ENCODE measurements at regions not wholly inside any gene's neighbourhood (a gene's known extent, or its start where the extent isn't known, plus 50 kb on each side); places are given as distances from the start of the nearest gene placed in this dataset.
"Not testable (repeated sequence)": the region's sequence is repeated elsewhere in the genome, so short reads cannot be mapped to it uniquely, and the experiment has no call there.

DNA sequence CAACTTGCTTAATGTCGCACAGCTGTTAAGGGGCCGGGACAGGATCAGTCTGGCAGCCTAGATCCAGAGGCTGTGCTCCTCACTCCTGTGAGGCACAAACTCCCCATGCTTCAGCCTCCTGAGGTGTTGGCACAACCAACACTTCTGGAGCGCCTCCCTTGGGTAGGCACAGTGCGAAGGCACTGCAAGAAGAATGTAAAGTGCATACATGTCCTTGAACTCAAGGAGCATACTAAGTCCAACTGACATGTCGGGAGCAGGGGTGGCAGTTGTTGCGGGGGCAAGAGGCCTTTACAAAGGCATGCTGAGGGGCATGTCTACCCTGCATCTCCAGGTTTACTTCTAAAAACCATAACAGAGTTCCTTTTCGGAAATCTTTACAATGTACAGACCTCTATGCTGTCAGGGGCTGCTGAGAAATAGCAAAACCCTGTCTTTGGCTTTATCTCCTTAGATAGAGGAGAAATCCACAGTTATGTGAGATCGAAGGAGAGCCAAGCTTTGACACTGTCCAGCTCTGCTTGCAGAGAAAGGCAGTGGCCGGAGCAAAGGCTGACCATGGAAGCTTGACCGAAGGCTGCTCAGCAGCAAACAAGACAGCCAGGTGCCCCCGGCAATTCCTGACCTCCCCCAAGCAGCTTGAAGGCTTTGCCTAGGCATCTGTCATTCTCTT is 93.9 kb downstream of the CDC7 start:
- no peak for ATAC-seq
- DNase-seq: no peak
- Mint-ChIP-seq H3K36me3 (no peaks in the 10 kb centered on the region), H3K4me1 (peaks cover 33% of the 10 kb centered on the region), H3K9me3 (ENCODE audit: low read depth) (no peaks in the 10 kb centered on the region), H3K4me3 (no peak overlapping the region), H3K27me3 (peaks cover 6% of the 10 kb centered on the region), H3K27ac (no peak overlapping the region)
- CTCF ChIA-PET: interaction anchor here (0.7 to 1.5 kb wide), 3 partner anchors 11 to 289 kb away, joined by 3 read pairs; partner anchors contain the start of gene CDC7

DNA sequence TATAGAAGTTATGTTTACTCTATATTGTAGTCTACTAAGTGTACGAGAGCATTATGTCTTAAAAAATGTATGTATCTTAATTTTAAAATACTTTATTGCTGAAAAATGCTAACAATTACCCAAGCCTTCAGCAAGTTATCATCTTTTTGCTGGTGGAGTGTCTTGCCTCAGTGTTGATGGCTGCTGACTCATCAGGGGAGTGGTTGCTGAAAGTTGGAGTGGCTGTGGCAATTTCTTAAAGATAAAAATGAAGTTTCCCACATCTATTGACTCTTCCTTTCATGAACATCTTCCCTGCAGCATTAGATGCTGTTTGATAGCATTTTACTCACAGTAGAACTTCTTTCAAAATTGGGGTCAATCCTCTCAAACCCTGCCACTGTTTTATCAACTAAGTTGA is 95.8 kb downstream of the CDC7 start:
- no peaks in the 10 kb centered on the region for H3K27me3 Mint-ChIP-seq
- no peak for DNase-seq
- CTCF ChIA-PET: no interaction called here
- no peak for ATAC-seq
- H3K9me3 Mint-ChIP-seq (ENCODE audit: low read depth): no peaks in the 10 kb centered on the region
- H3K4me1 Mint-ChIP-seq: peaks cover 26% of the 10 kb centered on the region
- H3K27ac Mint-ChIP-seq: no peak overlapping the region
- H3K4me3 Mint-ChIP-seq: no peak overlapping the region
- H3K36me3 Mint-ChIP-seq: no peaks in the 10 kb centered on the region

DNA sequence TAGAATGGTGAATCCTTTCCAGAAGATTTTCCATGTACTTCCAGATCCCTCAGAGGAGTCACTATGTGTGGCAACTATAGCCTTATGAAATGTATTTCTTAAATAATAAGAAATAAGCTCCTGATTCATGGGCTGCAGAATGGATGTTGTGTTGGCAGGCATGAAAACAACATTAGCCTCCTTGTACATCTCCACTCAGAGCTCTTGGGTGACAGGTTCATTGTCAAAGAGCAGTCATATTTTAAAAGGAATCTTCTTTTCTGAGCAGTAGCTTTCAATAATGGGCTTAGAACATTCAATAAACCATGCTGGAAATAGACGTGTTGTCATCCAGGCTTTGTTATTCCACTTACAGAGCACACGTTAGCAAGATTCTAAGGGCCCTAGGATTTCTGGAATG is 96.6 kb downstream of the CDC7 start:
- H3K36me3 Mint-ChIP-seq: no peaks in the 10 kb centered on the region

DNA sequence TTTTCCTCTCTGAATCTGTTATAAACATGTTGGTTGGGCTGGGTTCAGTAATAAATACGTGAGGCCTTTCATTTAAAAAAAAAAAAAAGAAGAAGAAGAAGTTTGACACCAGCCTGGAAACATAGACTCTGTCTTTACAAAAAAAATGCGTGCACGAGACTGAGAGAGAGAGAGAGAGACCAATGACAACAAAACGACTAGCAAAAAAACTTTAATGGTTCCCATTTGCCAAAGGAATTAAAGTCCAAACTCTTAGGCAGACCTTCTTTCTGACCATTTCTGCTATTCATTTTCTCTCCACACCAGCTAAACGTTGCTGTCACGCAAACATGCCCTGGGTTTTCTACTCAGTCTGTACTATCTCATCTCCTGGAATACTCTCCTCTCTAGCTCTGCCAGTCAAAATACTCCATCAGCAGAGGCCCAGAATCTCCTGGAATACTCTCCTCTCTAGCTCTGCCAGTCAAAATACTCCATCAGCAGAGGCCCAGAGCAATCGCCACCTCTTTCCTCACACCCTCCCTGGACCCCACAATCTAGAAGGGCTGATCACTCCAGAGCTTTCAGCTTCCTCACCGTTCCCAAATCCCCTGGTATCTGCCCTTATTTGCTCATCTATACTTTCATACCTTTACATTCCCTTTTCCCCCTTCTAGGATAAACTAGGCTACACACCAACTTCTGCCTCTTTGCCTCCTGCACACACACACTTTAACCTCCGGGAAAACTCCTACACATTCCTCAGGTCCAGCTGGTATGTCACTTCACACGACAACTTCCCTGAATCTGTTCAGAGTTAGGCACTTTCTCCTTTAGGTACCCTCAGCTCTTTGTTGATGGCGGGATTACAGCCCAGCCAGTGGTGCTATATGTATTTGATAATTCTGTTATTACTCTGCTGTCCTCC is 100.0 kb downstream of the CDC7 start:
- Mint-ChIP-seq H3K4me3 (no peak overlapping the region), H3K27me3 (no peaks in the 10 kb centered on the region), H3K27ac (no peak overlapping the region), H3K36me3 (no peaks in the 10 kb centered on the region), H3K4me1 (peaks cover 15% of the 10 kb centered on the region), H3K9me3 (ENCODE audit: low read depth) (no peaks in the 10 kb centered on the region)
- CTCF ChIA-PET: no interaction called here
- ATAC-seq (no peak), DNase-seq (no peak)

More for the DNA sequence above, 96.6 kb downstream of the CDC7 start:
- DNase-seq: no peak
- Mint-ChIP-seq H3K9me3 (ENCODE audit: low read depth) (no peaks in the 10 kb centered on the region), H3K27ac (no peak overlapping the region), H3K27me3 (no peaks in the 10 kb centered on the region), H3K4me1 (peaks cover 20% of the 10 kb centered on the region), H3K4me3 (no peak overlapping the region)
- ATAC-seq: no peak
- CTCF ChIA-PET: no interaction called here

DNA sequence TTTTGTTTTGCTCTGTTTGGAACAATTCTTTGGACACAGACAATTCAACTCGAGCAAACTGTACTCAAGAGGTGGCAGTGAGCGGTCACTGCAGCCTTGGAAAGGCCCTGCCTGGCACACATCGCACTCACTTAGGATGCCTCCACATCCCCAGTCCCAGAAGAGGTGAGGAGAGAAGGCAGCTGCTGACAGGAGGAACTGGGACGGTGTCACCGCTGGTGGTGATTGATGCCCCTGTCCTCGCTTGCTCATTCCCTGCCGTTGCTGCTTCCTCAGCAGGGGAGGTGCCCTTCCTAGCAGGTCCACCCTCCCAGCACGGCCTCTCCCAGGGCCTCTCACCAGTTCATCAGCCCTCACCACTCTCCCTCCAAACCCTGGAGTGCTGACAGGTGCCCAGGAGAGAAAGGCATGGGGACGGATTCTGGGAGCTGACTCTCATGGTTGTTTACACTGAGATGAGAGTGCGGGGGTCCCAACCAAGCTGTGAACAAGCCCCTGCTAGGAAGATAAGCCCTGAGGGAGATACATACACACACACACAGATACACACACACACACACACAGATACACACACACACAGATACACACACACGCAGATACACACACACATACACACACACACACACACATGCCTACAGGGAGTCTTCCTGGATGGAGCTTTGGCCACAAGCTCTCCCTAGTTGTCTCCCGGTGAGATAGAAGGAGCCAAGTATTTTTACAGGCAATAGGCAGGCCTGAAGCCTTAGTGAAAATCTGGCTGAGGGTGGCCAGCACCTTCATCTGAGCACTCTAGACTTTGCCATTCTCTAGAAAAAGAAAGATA is 101.1 kb downstream of the CDC7 start:
- ATAC-seq (no peak), DNase-seq (no peak)
- H3K4me1 Mint-ChIP-seq: peaks cover 6% of the 10 kb centered on the region
- no peak overlapping the region for H3K4me3 Mint-ChIP-seq
- H3K36me3 Mint-ChIP-seq: no peaks in the 10 kb centered on the region
- H3K9me3 Mint-ChIP-seq (ENCODE audit: low read depth): no peaks in the 10 kb centered on the region
- no peaks in the 10 kb centered on the region for H3K27me3 Mint-ChIP-seq
- no peak overlapping the region for H3K27ac Mint-ChIP-seq
- CTCF ChIA-PET: no interaction called here

DNA sequence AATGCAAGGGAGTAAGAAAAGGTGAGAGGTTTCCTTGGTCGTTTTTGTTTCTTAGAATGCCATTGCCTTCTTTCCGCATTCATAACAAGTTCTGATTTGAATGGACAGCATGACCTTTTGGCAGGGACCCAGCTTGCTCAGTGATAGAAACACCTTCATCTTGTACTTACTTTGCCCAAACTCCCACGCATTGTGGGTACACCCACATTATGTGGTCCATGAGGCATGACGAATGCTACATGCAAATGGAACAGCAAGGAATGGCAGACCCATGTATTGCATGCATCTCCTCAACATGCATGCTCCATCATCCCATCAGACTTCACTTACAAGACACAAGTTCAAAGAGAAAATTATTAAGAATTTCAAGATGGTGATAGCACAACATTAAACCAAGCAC is 102.8 kb downstream of the CDC7 start:
- H3K27ac Mint-ChIP-seq: no peak overlapping the region
- H3K27me3 Mint-ChIP-seq: no peaks in the 10 kb centered on the region
- peaks cover 3% of the 10 kb centered on the region for H3K4me1 Mint-ChIP-seq
- H3K9me3 Mint-ChIP-seq (ENCODE audit: low read depth): no peaks in the 10 kb centered on the region
- ATAC-seq (no peak), DNase-seq (no peak)
- H3K4me3 Mint-ChIP-seq: no peak overlapping the region
- H3K36me3 Mint-ChIP-seq: no peaks in the 10 kb centered on the region
- CTCF ChIA-PET: no interaction called here

DNA sequence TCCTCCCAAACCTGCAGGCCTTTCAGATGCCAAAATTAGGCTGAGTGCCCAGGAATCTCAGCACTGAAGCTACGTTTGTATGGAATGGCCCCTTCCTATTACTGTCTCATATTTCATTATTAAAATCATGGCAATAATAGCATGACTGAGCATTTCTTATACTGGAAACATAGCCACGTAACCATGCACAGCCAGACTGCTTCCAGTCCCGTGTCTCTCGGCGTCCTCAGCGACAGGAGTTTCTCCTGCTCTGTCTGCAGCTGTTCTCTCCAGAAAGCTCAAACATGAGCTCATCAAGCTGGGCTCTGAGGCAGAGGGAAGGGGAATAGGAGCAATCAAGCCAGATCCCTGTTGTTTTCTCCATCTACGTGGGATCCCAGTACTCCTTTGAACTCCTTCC is 104.0 kb downstream of the CDC7 start:
- Mint-ChIP-seq H3K27ac (no peak overlapping the region), H3K36me3 (no peaks in the 10 kb centered on the region), H3K4me1 (peaks cover 3% of the 10 kb centered on the region), H3K9me3 (ENCODE audit: low read depth) (no peaks in the 10 kb centered on the region), H3K27me3 (no peaks in the 10 kb centered on the region), H3K4me3 (no peak overlapping the region)
- ATAC-seq (no peak), DNase-seq (no peak)
- CTCF ChIA-PET: no interaction called here

DNA sequence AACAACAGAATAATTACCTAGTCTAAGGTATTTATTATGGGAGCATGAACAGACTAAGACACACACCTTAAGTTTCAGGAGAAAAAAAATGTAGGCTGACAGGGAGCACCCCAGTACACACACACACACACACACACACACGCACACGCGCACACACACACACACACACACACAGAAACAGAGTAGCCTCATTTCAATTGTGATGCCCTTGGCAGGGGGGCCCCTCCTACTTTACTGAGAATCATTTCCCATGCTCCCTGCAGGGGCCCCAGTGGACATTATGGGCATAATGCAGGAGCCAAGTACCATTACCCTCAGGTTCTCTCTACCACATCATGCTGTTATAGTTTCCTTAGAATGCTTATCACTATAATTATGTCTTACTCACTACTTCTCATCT is 104.9 kb downstream of the CDC7 start:
- CTCF ChIA-PET: no interaction called here
- Mint-ChIP-seq H3K27me3 (no peaks in the 10 kb centered on the region), H3K4me1 (peaks cover 3% of the 10 kb centered on the region), H3K4me3 (no peak overlapping the region), H3K9me3 (ENCODE audit: low read depth) (no peaks in the 10 kb centered on the region), H3K27ac (no peak overlapping the region), H3K36me3 (peaks cover 2% of the 10 kb centered on the region)
- ATAC-seq: no peak
- no peak for DNase-seq

DNA sequence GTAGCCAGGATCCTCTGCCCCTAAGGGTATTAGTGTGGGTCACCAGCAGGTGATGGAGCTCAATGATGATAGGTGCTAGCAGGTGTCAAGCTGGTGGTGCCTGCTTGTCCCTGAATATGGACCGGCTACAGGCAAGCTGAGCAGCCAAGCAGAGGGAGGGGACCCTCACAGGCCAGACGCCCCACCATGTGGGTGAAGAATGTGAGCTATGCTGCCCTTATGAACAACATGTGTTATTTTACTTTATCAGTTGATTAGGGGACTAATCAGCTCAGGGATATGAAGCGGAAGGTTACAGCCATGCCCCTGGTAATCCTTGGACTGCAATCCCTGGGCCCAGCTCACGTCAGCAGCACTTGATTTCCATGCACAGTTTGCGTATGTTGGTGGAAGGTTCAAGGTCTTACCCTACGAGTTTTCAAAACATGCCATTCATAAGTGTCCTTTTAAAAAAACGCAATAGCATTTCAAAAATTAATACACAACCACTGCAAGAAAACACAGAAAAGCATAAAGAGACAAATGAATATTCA is 106.0 kb downstream of the CDC7 start:
- peaks cover 3% of the 10 kb centered on the region for H3K4me1 Mint-ChIP-seq
- no peaks in the 10 kb centered on the region for H3K9me3 Mint-ChIP-seq (ENCODE audit: low read depth)
- CTCF ChIA-PET: interaction anchor here (1.0 kb wide), 2 partner anchors 12 to 13 kb away, joined by 3 read pairs; no protein-coding TSS in a partner anchor
- ATAC-seq (no peak), DNase-seq (no peak)
- no peak overlapping the region for H3K4me3 Mint-ChIP-seq
- no peak overlapping the region for H3K27ac Mint-ChIP-seq
- no peaks in the 10 kb centered on the region for H3K27me3 Mint-ChIP-seq
- peaks cover 2% of the 10 kb centered on the region for H3K36me3 Mint-ChIP-seq

DNA sequence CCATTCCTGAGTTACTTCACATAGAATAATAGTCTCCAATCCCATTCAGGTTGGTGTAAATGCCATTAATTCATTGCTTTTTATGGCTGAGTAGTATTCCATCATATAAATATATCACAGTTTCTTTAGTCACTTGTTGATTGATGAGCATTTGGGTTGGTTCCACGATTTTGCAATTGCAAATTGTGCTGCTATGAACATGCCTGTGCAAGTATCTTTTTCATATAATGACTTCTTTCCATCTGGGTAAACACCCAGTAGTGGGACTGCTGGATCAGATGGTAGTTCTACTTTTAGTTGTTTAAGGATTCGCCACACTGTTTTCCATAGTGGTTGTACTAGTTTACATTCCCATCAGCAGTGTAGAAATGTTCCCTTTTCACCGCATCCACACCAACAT is 107.0 kb downstream of the CDC7 start:
- H3K4me1 Mint-ChIP-seq; ATAC-seq; H3K27ac Mint-ChIP-seq; H3K9me3 Mint-ChIP-seq (ENCODE audit: low read depth); H3K27me3 Mint-ChIP-seq; CTCF ChIA-PET; H3K36me3 Mint-ChIP-seq; H3K4me3 Mint-ChIP-seq; DNase-seq: not testable (repeated sequence)

DNA sequence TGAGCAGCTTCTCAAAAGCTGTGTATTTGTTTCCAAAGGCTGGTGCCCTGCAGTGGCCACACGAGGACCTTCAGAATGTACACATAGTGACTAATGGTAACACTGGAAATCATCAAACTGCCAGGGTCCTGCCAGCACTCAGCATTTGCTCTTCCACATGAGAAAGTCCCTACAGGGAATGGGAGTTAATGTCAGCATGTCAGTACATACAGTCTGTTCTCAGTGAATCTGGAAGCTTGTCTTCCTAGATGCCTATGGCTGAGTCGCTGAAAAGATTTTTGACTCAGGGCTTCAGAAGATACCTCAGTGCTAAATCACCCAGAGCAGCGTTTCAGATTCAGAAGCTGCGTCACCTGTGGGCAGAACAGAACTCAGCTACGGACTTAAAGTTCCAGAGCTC is 108.2 kb downstream of the CDC7 start:
- no peaks in the 10 kb centered on the region for H3K4me1 Mint-ChIP-seq
- DNase-seq: no peak
- H3K9me3 Mint-ChIP-seq (ENCODE audit: low read depth): no peaks in the 10 kb centered on the region
- no peaks in the 10 kb centered on the region for H3K27me3 Mint-ChIP-seq
- H3K4me3 Mint-ChIP-seq: no peak overlapping the region
- CTCF ChIA-PET: no interaction called here
- peaks cover 2% of the 10 kb centered on the region for H3K36me3 Mint-ChIP-seq
- no peak overlapping the region for H3K27ac Mint-ChIP-seq
- ATAC-seq: no peak

DNA sequence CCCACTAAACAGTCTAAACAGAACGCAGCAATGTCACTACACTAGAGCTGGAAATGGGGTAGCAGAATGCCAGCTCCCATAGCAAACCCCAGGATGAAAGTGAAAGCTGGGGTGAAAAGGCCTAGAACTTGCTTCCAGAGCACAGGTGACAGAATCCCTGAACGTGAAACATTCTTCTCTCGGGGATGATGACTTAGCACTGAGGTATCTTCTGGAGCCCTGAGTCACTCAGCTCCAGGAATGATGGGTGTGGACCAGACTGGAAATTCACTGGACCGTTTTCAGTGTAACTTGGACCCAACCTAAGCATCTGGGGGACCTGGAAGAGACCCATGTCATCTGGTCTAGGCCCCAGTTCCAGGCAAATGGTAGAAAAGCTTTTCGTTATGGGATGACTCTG is 108.9 kb downstream of the CDC7 start:
- H3K27ac Mint-ChIP-seq: no peak overlapping the region
- CTCF ChIA-PET: no interaction called here
- H3K4me1 Mint-ChIP-seq: no peaks in the 10 kb centered on the region
- H3K36me3 Mint-ChIP-seq: peaks cover 2% of the 10 kb centered on the region
- no peak for DNase-seq
- no peaks in the 10 kb centered on the region for H3K9me3 Mint-ChIP-seq (ENCODE audit: low read depth)
- no peaks in the 10 kb centered on the region for H3K27me3 Mint-ChIP-seq
- H3K4me3 Mint-ChIP-seq: no peak overlapping the region
- no peak for ATAC-seq

DNA sequence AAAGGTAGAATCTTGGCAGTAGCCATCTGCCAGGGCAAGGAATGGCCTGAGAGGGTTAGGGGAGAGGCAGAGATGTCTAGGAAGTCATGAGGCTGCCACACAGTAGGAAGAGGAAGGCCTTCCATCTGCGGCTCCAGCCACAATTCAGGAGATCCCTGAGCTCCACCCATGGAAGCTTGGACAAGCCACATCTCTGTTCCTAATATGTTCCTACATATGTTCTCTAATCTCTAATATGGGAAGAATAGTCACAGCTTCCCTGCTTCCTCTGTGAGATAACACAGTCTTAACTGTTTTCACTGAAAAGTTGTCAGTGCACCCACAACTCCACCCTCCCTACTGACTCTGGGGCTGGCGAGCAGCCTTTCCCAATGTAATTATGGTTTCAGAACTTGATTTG is 109.5 kb downstream of the CDC7 start:
- H3K27ac Mint-ChIP-seq: no peak overlapping the region
- CTCF ChIA-PET: no interaction called here
- no peaks in the 10 kb centered on the region for H3K4me1 Mint-ChIP-seq
- H3K27me3 Mint-ChIP-seq: no peaks in the 10 kb centered on the region
- ATAC-seq (no peak), DNase-seq (no peak)
- H3K36me3 Mint-ChIP-seq: peaks cover 2% of the 10 kb centered on the region
- no peak overlapping the region for H3K4me3 Mint-ChIP-seq
- no peaks in the 10 kb centered on the region for H3K9me3 Mint-ChIP-seq (ENCODE audit: low read depth)

Measured in activated CD8-positive, alpha-beta memory T cell treated with anti-CD3 and anti-CD28 coated beads, Interleukin-2, amount 10 ng/mL, durations not matched to agents 7 days and 5 days (primary cell).